Testis (tissue), 2 donors: ENCODE measurements at regions not wholly inside any gene's neighbourhood (a gene's known extent, or its start where the extent isn't known, plus 50 kb on each side); places are given as distances from the start of the nearest gene placed in this dataset.

Experiments
- CTCF ChIP-seq, 3 experiments: fragments of 450-650 bp in 2 of 3; fragments of 200-600 bp in 1 of 3; sonication (generic) in 1 of 3; IDR thresholded peaks; one replicate each; pipeline ENCODE4 v1.5.1; 2016 to 2019; ENCODE audit warnings: antibody characterized with exemption in 3 of 3, mild to moderate bottlenecking in 2 of 3, moderate library complexity in 1 of 3
- POLR2A ChIP-seq: fragments of 450-650 bp; IDR thresholded peaks from one replicate; pipeline ENCODE4 v1.6.1; 2017; ENCODE audit warnings: antibody characterized with exemption, mild to moderate bottlenecking, moderate library complexity

- TF ChIP-seq CTCF (IDR thresholded peaks at IDR 0.05) (no peak), POLR2A (no peak)
Measured at GRCh38 chr9:23258569-23258968, 567.5 kb downstream of the ELAVL2 start.
